IMR-90 (cell line): ENCODE measurements at regions not wholly inside any gene's neighbourhood (a gene's known extent, or its start where the extent isn't known, plus 50 kb on each side); places are given as distances from the start of the nearest gene placed in this dataset.

Experiments used
- ATAC-seq: fragments of 200-7000 bp; cut with Tn5 transposase; 2 replicates; pipeline ENCODE4 v1.9.1; 2020; ENCODE audit warnings: low read depth, mild to moderate bottlenecking, moderate library complexity
- BruUV-seq: library from RNA; stranded (reverse); fragments of 400-500 nt; replicated peaks from 2 replicates; lab custom pipeline; 2021; lab: Mats Ljungman, UMichigan
- CTCF ChIA-PET: fragments of 300-600 bp; formaldehyde crosslinking; extraction: SDS; loops from one replicate; lab custom pipeline; 2021; ENCODE audit warnings: antibody characterized with exemption; lab: Yijun Ruan, JAX
- POLR2A ChIA-PET: fragments of 300-600 bp; sonication (Branson Sonifier 250); formaldehyde crosslinking; loops from one replicate; lab custom pipeline; 2022; ENCODE audit warnings: antibody characterized with exemption; ENCODE audit not compliant: unreplicated experiment; lab: Charles Lee
- DNase-seq: peaks from one replicate; pipeline ENCODE4 v3.0.0; 2013
- H2AFZ ChIP-seq: replicated peaks from 2 replicates; pipeline ENCODE3; 2013; ENCODE audit warnings: low read length, mild to moderate bottlenecking; ENCODE audit not compliant: poor library complexity
- H2AK5ac ChIP-seq: 2 replicates; pipeline ENCODE4 v1.6.1; 2013; ENCODE audit warnings: low read depth, low read length, inconsistent platforms
- H2AK9ac ChIP-seq: replicated peaks from 2 replicates; pipeline ENCODE3; 2013; ENCODE audit warnings: mild to moderate bottlenecking, low read depth, low read length, moderate library complexity; ENCODE audit not compliant: poor library complexity
- H2BK120ac ChIP-seq: 2 replicates; pipeline ENCODE4 v1.6.1; 2013; ENCODE audit warnings: low read depth, low read length, inconsistent platforms
- H2BK15ac ChIP-seq: 3 replicates; pipeline ENCODE4 v1.6.1; 2013; ENCODE audit warnings: low read depth, low read length, inconsistent platforms
- H2BK20ac ChIP-seq: 2 replicates; pipeline ENCODE4 v1.6.1; 2013; ENCODE audit warnings: low read depth, mild to moderate bottlenecking, inconsistent platforms, low read length, moderate library complexity
- H2BK5ac ChIP-seq: 2 replicates; pipeline ENCODE4 v1.6.1; 2013; ENCODE audit warnings: mild to moderate bottlenecking, low read depth, low read length, inconsistent platforms; ENCODE audit not compliant: poor library complexity, severe bottlenecking
- H3K14ac ChIP-seq: replicated peaks from 2 replicates; pipeline ENCODE4 v1.6.1; 2013; ENCODE audit warnings: low read depth, low read length, inconsistent platforms
- H3K18ac ChIP-seq: 2 replicates; pipeline ENCODE4 v1.6.1; 2013; ENCODE audit warnings: low read depth, low read length, control low read depth
- H3K23ac ChIP-seq: 2 replicates; pipeline ENCODE4 v1.6.1; 2013; ENCODE audit warnings: low read depth, low read length, inconsistent platforms
- H3K27ac ChIP-seq: 2 replicates; pipeline ENCODE4 v1.5.1; 2013; ENCODE audit warnings: mild to moderate bottlenecking, control low read depth, low read length; ENCODE audit not compliant: insufficient read depth
- H3K27me3 ChIP-seq: 2 replicates; pipeline ENCODE4 v1.6.1; 2013; ENCODE audit warnings: low read length; ENCODE audit not compliant: control insufficient read depth, insufficient read depth
- H3K36me3 ChIP-seq: 2 replicates; pipeline ENCODE4 v1.6.1; 2013; ENCODE audit warnings: low read length, mixed read lengths; ENCODE audit not compliant: control insufficient read depth, insufficient read depth
- H3K4ac ChIP-seq: 2 replicates; pipeline ENCODE4 v1.6.1; 2013; ENCODE audit warnings: low read depth, low read length, inconsistent platforms
- H3K4me1 ChIP-seq: 2 replicates; pipeline ENCODE4 v1.6.1; 2013; ENCODE audit warnings: low read length, mixed read lengths; ENCODE audit not compliant: control insufficient read depth, insufficient read depth
- H3K4me2 ChIP-seq: 2 replicates; pipeline ENCODE4 v1.6.1; 2013; ENCODE audit warnings: low read depth, mild to moderate bottlenecking, control low read depth, low read length, moderate library complexity
- H3K4me3 ChIP-seq: 2 replicates; pipeline ENCODE4 v1.5.1; 2013; ENCODE audit warnings: low read depth, mild to moderate bottlenecking, control low read depth, low read length, moderate library complexity; ENCODE audit not compliant: insufficient read depth
- H3K56ac ChIP-seq: 2 replicates; pipeline ENCODE4 v1.6.1; 2013; ENCODE audit warnings: low read length, inconsistent platforms; ENCODE audit not compliant: insufficient read depth; ENCODE audit errors: extremely low read depth
- H3K79me1 ChIP-seq, 2 experiments: 2 replicates each; pipeline ENCODE4 v1.6.1; 2013; ENCODE audit warnings: low read length in 2 of 2, inconsistent platforms in 1 of 2, low read depth in 1 of 2
- H3K9ac ChIP-seq: 2 replicates; pipeline ENCODE4 v1.6.1; 2013; ENCODE audit warnings: low read depth, low read length, control low read depth
- H3K9me1 ChIP-seq: 2 replicates; pipeline ENCODE4 v1.6.1; 2013; ENCODE audit warnings: low read length, inconsistent platforms; ENCODE audit not compliant: insufficient read depth
- H3K9me3 ChIP-seq: 2 replicates; pipeline ENCODE4 v1.6.1; 2013; ENCODE audit warnings: low read length; ENCODE audit not compliant: control insufficient read depth, insufficient read depth
- H4K20me1 ChIP-seq: 2 replicates; pipeline ENCODE4 v1.6.1; 2013; ENCODE audit warnings: low read length, inconsistent platforms; ENCODE audit not compliant: insufficient read depth
- H4K5ac ChIP-seq: 2 replicates; pipeline ENCODE4 v1.6.1; 2013; ENCODE audit warnings: mild to moderate bottlenecking, low read depth, low read length, control low read depth
- H4K8ac ChIP-seq, 2 experiments: 2 replicates each; pipeline ENCODE4 v1.6.1; 2013; ENCODE audit warnings: low read depth in 2 of 2, low read length in 2 of 2, control low read depth in 1 of 2, inconsistent platforms in 1 of 2
- H4K91ac ChIP-seq: 2 replicates; pipeline ENCODE4 v1.6.1; 2013; ENCODE audit warnings: low read depth, low read length, inconsistent platforms; ENCODE audit not compliant: insufficient read depth
- BHLHE40 ChIP-seq: fragments of 150-350 bp; IDR thresholded peaks from 2 replicates; pipeline ENCODE4 v1.6.1; 2016; ENCODE audit warnings: mild to moderate bottlenecking, low read depth, low read length
- CEBPB ChIP-seq: IDR thresholded peaks from 2 replicates; pipeline ENCODE4 v1.6.1; 2012; ENCODE audit warnings: low read depth, low read length, improper control_type of control experiment
- CHD1 ChIP-seq: IDR thresholded peaks from 2 replicates; pipeline ENCODE4 v1.6.1; 2012; ENCODE audit warnings: low read depth, low read length, improper control_type of control experiment
- CTCF ChIP-seq: conservative IDR thresholded peaks from 2 replicates; pipeline ENCODE4 v1.5.1; 2012; ENCODE audit warnings: mild to moderate bottlenecking, low read depth, low read length, improper control_type of control experiment
- ELK1 ChIP-seq: fragments of 150-350 bp; IDR thresholded peaks from 2 replicates; pipeline ENCODE4 v1.6.1; 2016; ENCODE audit warnings: low read depth, mild to moderate bottlenecking, low read length, moderate library complexity, borderline replicate concordance
- FOS ChIP-seq: fragments of 150-350 bp; IDR thresholded peaks from 2 replicates; pipeline ENCODE4 v1.6.1; 2016; ENCODE audit warnings: low read depth, low read length
- MAFK ChIP-seq: IDR thresholded peaks from 2 replicates; pipeline ENCODE4 v1.6.1; 2012; ENCODE audit warnings: low read depth, low read length, improper control_type of control experiment
- MAZ ChIP-seq: IDR thresholded peaks from 2 replicates; pipeline ENCODE4 v1.6.1; 2012; ENCODE audit warnings: low read depth, mild to moderate bottlenecking, low read length, improper control_type of control experiment, moderate library complexity, borderline replicate concordance
- MXI1 ChIP-seq: IDR thresholded peaks from 2 replicates; pipeline ENCODE4 v1.6.1; 2012; ENCODE audit warnings: low read depth, mild to moderate bottlenecking, low read length, moderate library complexity, borderline replicate concordance
- NFE2L2 ChIP-seq: fragments of 150-350 bp; IDR thresholded peaks from 2 replicates; pipeline ENCODE4 v1.6.1; 2016; ENCODE audit warnings: low read depth, mild to moderate bottlenecking, low read length
- POLR2A ChIP-seq: IDR thresholded peaks from 2 replicates; pipeline ENCODE4 v1.6.1; 2012; ENCODE audit warnings: mild to moderate bottlenecking, low read depth, low read length
- RAD21 ChIP-seq: IDR thresholded peaks from 2 replicates; pipeline ENCODE4 v1.6.1; 2012; ENCODE audit warnings: low read length, improper control_type of control experiment
- RCOR1 ChIP-seq: IDR thresholded peaks from 2 replicates; pipeline ENCODE4 v1.6.1; 2012; ENCODE audit warnings: mild to moderate bottlenecking, low read length, improper control_type of control experiment; ENCODE audit not compliant: insufficient replicate concordance
- RFX5 ChIP-seq: IDR thresholded peaks from 2 replicates; pipeline ENCODE4 v1.8.0; 2012; ENCODE audit warnings: low read depth, mild to moderate bottlenecking, low read length, moderate library complexity
- SMC3 ChIP-seq: fragments of 150-350 bp; IDR thresholded peaks from 2 replicates; pipeline ENCODE4 v1.6.1; 2016; ENCODE audit warnings: low read depth, mild to moderate bottlenecking, antibody characterized with exemption, low read length, moderate library complexity
- USF2 ChIP-seq: fragments of 150-350 bp; IDR thresholded peaks from 2 replicates; pipeline ENCODE4 v1.6.1; 2017; ENCODE audit warnings: mild to moderate bottlenecking, antibody characterized with exemption, low read length, low read depth
- dilution Hi-C: fragments of 300-500 bp; cut with HindIII; formaldehyde crosslinking; loops from one replicate; pipeline ENCODE4 v1.14.3; 2018; ENCODE audit warnings: low sequenced_read_pairs; ENCODE audit not compliant: unreplicated experiment
- in situ Hi-C: fragments of 300-500 bp; cut with MboI; formaldehyde crosslinking; loops from 3 replicates; pipeline ENCODE4 v1.14.3; 2019; ENCODE audit warnings: low sequenced_read_pairs, inconsistent platforms, mixed read lengths
- intact Hi-C: fragments of 100-400 bp; cut with micrococcal nuclease; formaldehyde crosslinking; loops from 2 replicates; pipeline ENCODE4 v1.10.0; 2022

- Histone ChIP-seq H3K4ac (no peak overlapping the region), H3K56ac (no peak overlapping the region), H4K20me1 (no peaks in the 10 kb centered on the region), H4K91ac (no peak overlapping the region), H2AFZ (no peak overlapping the region), H3K18ac (no peak overlapping the region), H2BK20ac (no peak overlapping the region), H3K14ac (no peak overlapping the region), H3K9me3 (0 out of 2 replicates have a peak, but pooled peaks cover 2% of the 10 kb centered on the region), H2AK9ac (no peak overlapping the region), H3K4me2 (no peak overlapping the region), H2BK120ac (no peak overlapping the region), H3K9ac (no peak overlapping the region), H3K27ac (no peak overlapping the region), H3K27me3 (no peaks in the 10 kb centered on the region), H2BK5ac (no peak overlapping the region), H4K8ac (no peak overlapping the region), H3K9me1 (no peaks in the 10 kb centered on the region), H3K23ac (no peak overlapping the region), H4K5ac (no peak overlapping the region), H2AK5ac (no peak overlapping the region), H3K36me3 (no peaks in the 10 kb centered on the region), H3K4me1 (no peaks in the 10 kb centered on the region), H2BK15ac (no peak overlapping the region), H3K4me3 (no peak overlapping the region), H3K79me1 (no peaks in the 10 kb centered on the region)
- intact Hi-C loops: no loop called here
- BruUV-seq: no TSS peak
- ATAC-seq (no peak), DNase-seq (no peak)
- ChIA-PET CTCF (no interaction called here), POLR2A (no interaction called here)
- dilution Hi-C loops: no loop called here
- in situ Hi-C loops: no loop called here
- TF ChIP-seq POLR2A (no peak), CTCF (no peak), SMC3 (no peak), CEBPB (no peak), NFE2L2 (no peak), ELK1 (no peak), CHD1 (no peak), BHLHE40 (no peak), MAZ (no peak), RFX5 (no peak), RCOR1 (no peak), RAD21 (no peak), MAFK (no peak), FOS (no peak), USF2 (no peak), MXI1 (no peak)
These were observed 415.3 kb upstream of the C1orf87 start for GRCh38 chr1:60488847-60489246.
